CD14-positive monocyte (primary cell): ENCODE measurements at regions not wholly inside any gene's neighbourhood (a gene's known extent, or its start where the extent isn't known, plus 50 kb on each side); places are given as distances from the start of the nearest gene placed in this dataset.

Experiments used
- DNase-seq, 3 donors: peaks; one replicate each; pipeline ENCODE4 v3.0.0-alpha.2; 2011 to 2022
- H2AFZ ChIP-seq: 2 replicates; pipeline ENCODE4 v1.6.0; 2012; ENCODE audit warnings: mild to moderate bottlenecking, low read depth, low read length, inconsistent platforms; ENCODE audit not compliant: insufficient read depth, poor library complexity, severe bottlenecking
- H3K27ac ChIP-seq, 2 donors: 1 replicate in 1 of 2; 2 replicates in 1 of 2; pipeline ENCODE4 v1.5.1; 2012 to 2013; ENCODE audit warnings: low read length in 2 of 2, control low read depth in 1 of 2, inconsistent platforms in 1 of 2, low read depth in 1 of 2, mild to moderate bottlenecking in 1 of 2
- H3K27me3 ChIP-seq, 2 donors: one replicate each; pipeline versions ENCODE4 v1.6.0 to v1.6.1; 2011 to 2013; ENCODE audit warnings: low read length in 2 of 2; ENCODE audit not compliant: control insufficient read depth in 2 of 2, insufficient read depth in 2 of 2
- H3K36me3 ChIP-seq, 2 donors: replicated peaks in 1 of 2; 1 replicate in 1 of 2; 2 replicates in 1 of 2; pipeline versions ENCODE4 v1.5.1 to v1.6.1; 2012 to 2013; ENCODE audit warnings: low read length in 2 of 2, control low read depth in 1 of 2, inconsistent platforms in 1 of 2, mild to moderate bottlenecking in 1 of 2; ENCODE audit not compliant: insufficient read depth in 2 of 2, control insufficient read depth in 1 of 2
- H3K4me1 ChIP-seq, 2 donors: 1 replicate in 1 of 2; 2 replicates in 1 of 2; pipeline versions ENCODE4 v1.5.1 to v1.6.1; 2012 to 2013; ENCODE audit warnings: low read length in 2 of 2, control low read depth in 1 of 2, inconsistent platforms in 1 of 2, mild to moderate bottlenecking in 1 of 2, moderate library complexity in 1 of 2; ENCODE audit not compliant: insufficient read depth in 2 of 2, control insufficient read depth in 1 of 2
- H3K4me2 ChIP-seq: replicated peaks from 2 replicates; pipeline ENCODE3; 2012; ENCODE audit warnings: low read length, moderate library complexity, mild to moderate bottlenecking; ENCODE audit not compliant: poor library complexity, severe bottlenecking; ENCODE audit errors: extremely low read depth
- H3K4me3 ChIP-seq, 3 experiments: fragments of 200-600 bp in 1 of 3; sonication (generic) in 1 of 3; replicated peaks in 1 of 3; 1 replicate in 2 of 3; 2 replicates in 1 of 3; pipeline ENCODE4 v1.5.1; 2011 to 2013; ENCODE audit warnings: low read length in 3 of 3, mild to moderate bottlenecking in 3 of 3, control low read depth in 2 of 3, low read depth in 2 of 3, inconsistent platforms in 1 of 3, moderate library complexity in 1 of 3
- H3K79me2 ChIP-seq: 2 replicates; pipeline ENCODE4 v1.6.0; 2012; ENCODE audit warnings: mild to moderate bottlenecking, control low read depth, inconsistent platforms, low read length, moderate library complexity; ENCODE audit not compliant: insufficient read depth
- H3K9ac ChIP-seq: 2 replicates; pipeline ENCODE4 v1.6.0; 2017; ENCODE audit warnings: low read length, mild to moderate bottlenecking; ENCODE audit not compliant: insufficient read depth, poor library complexity, severe bottlenecking
- H3K9me3 ChIP-seq, 2 donors: replicated peaks in 1 of 2; 1 replicate in 1 of 2; 2 replicates in 1 of 2; pipeline versions ENCODE4 v1.5.1 to v1.6.1; 2012 to 2013; ENCODE audit warnings: low read length in 2 of 2, control low read depth in 1 of 2; ENCODE audit not compliant: control insufficient read depth in 1 of 2, insufficient read depth in 1 of 2
- H4K20me1 ChIP-seq: 2 replicates; pipeline ENCODE4 v1.6.0; 2012; ENCODE audit warnings: mild to moderate bottlenecking, low read length, control low read depth, moderate library complexity; ENCODE audit not compliant: insufficient read depth
- H3K27ac Mint-ChIP-seq, 7 donors: one replicate each; pipeline ENCODE4 v1.8.0; 2020; ENCODE audit warnings: mild to moderate bottlenecking in 7 of 7, mixed read lengths in 7 of 7, moderate library complexity in 6 of 7, inconsistent platforms in 2 of 7
- H3K27me3 Mint-ChIP-seq, 3 donors: one replicate each; pipeline ENCODE4 v1.8.0; 2021 to 2022; ENCODE audit warnings: low read depth in 3 of 3, mild to moderate bottlenecking in 3 of 3, mixed read lengths in 3 of 3, moderate library complexity in 3 of 3, inconsistent platforms in 1 of 3
- H3K36me3 Mint-ChIP-seq, 2 donors: one replicate each; pipeline ENCODE4 v1.8.0; 2020; ENCODE audit warnings: mixed read lengths in 2 of 2, inconsistent platforms in 1 of 2, mild to moderate bottlenecking in 1 of 2
- H3K4me1 Mint-ChIP-seq: one replicate; pipeline ENCODE4 v1.8.0; 2020; ENCODE audit warnings: mild to moderate bottlenecking, mixed read lengths
- H3K4me3 Mint-ChIP-seq, 2 donors: one replicate each; pipeline ENCODE4 v1.8.0; 2020; ENCODE audit warnings: mild to moderate bottlenecking in 2 of 2, mixed read lengths in 2 of 2, moderate library complexity in 1 of 2
- H3K9me3 Mint-ChIP-seq, 7 donors: one replicate each; pipeline ENCODE4 v1.8.0; 2020 to 2022; ENCODE audit warnings: mixed read lengths in 7 of 7, mild to moderate bottlenecking in 6 of 7, moderate library complexity in 6 of 7, inconsistent platforms in 2 of 7
- WGBS: methylation state at CpG from one replicate; pipeline ENCODE4 v1.1.5; 2013; ENCODE audit warnings: missing lambda C conversion rate; ENCODE audit not compliant: insufficient coverage; 5-methylcytosine and 5-hydroxymethylcytosine counted together
- intact Hi-C, 2 donors: fragments of 100-400 bp; cut with micrococcal nuclease; formaldehyde crosslinking; loops; one replicate each; pipeline versions ENCODE4 v1.15.0 to v1.15.1; 2023
- TF ChIP-seq, protein P1 (sequence below): fragments of 200-600 bp; IDR thresholded peaks from one replicate; pipeline ENCODE4 v1.8.0; 2022; ENCODE audit warnings: antibody characterized with exemption, mild to moderate bottlenecking

DNA sequence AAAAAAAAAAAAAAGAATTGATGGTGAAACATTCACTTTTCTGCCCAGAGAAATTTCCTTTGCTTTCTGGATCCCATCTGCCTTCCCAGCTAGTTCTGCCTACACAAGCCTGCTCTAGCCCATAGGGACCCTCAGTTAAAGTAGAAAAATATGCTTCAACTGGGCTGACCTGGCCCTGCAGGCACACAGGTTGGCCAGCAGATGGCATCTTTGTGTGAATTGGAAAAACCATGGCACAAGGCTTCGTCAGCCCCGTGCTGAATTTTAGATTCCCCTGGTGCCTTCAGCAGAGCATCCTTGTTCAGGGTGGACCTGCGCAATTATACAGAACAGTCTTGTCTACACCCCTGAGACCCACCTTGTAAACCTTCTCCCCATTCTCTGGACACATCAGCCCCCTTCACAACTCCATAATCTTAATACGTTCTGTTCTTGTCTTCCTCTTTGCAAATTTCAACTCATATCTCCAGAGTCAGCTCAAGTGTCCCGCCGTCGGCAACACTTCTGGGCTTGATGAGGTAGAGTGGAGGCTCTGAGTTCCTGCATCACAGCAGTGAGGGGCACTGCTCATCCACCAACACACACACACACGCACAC is 114.5 kb downstream of the INSIG2 start:
- H3K4me3 Mint-ChIP-seq, result peak overlapping the region; percentile 0 to 58
- peaks cover 7 to 36% (median 20%) of the 10 kb centered on the region in 3 donors for H3K27me3 Mint-ChIP-seq
- TF ChIP-seq, protein P1, sequence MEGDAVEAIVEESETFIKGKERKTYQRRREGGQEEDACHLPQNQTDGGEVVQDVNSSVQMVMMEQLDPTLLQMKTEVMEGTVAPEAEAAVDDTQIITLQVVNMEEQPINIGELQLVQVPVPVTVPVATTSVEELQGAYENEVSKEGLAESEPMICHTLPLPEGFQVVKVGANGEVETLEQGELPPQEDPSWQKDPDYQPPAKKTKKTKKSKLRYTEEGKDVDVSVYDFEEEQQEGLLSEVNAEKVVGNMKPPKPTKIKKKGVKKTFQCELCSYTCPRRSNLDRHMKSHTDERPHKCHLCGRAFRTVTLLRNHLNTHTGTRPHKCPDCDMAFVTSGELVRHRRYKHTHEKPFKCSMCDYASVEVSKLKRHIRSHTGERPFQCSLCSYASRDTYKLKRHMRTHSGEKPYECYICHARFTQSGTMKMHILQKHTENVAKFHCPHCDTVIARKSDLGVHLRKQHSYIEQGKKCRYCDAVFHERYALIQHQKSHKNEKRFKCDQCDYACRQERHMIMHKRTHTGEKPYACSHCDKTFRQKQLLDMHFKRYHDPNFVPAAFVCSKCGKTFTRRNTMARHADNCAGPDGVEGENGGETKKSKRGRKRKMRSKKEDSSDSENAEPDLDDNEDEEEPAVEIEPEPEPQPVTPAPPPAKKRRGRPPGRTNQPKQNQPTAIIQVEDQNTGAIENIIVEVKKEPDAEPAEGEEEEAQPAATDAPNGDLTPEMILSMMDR, result peak; percentile 83
- Histone ChIP-seq H3K4me2 (no peak overlapping the region), H4K20me1 (no peaks in the 10 kb centered on the region), H3K27ac (no peak overlapping the region), H3K9me3 (no peaks in the 10 kb centered on the region), H3K36me3 (no peaks in the 10 kb centered on the region), H3K4me1 (no peaks in the 10 kb centered on the region), H3K27me3 (peaks cover 4 to 13% of the 10 kb centered on the region in 2 donors), H3K4me3 (no peak overlapping the region), H3K9ac (no peak overlapping the region), H3K79me2 (no peaks in the 10 kb centered on the region), H2AFZ (peak overlapping the region; percentile 14)
- H3K4me1 Mint-ChIP-seq, result peaks cover 4% of the 10 kb centered on the region
- no peak overlapping the region for H3K27ac Mint-ChIP-seq
- peak; percentile 26 to 46 (median 39) for DNase-seq
- no peaks in the 10 kb centered on the region for H3K36me3 Mint-ChIP-seq
- H3K9me3 Mint-ChIP-seq, result peaks cover 0 to 2% (median 0%) of the 10 kb centered on the region in 7 donors
- intact Hi-C loops, result no loop called here
- WGBS, result 24% methylated on average over 4 of the region's 8 CpGs

DNA sequence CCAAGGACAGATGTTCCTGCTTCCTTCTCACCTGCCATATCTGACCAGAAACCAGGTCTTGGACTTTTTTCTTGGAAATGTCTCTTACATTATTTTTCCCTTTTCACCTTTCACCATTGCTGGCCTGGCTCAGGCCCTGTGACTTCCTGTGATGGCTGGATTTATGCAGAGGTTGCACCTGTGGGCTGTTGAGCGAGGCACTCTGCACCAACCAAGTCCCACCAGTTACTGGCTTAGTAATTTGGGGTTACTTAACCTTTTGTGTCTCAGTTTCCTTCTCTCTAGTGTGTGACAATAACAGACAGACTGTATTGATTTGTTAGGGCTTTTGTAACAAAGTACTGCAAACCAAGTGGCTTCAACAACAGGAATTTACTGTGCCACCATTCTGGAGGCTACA is 110.0 kb downstream of the INSIG2 start:
- H3K27ac Mint-ChIP-seq, result no peak overlapping the region

More for the DNA sequence above, 110.0 kb downstream of the INSIG2 start:
- H2AFZ ChIP-seq, result no peak overlapping the region
- H3K9ac ChIP-seq, result no peak overlapping the region
- H3K4me3 ChIP-seq, result no peak overlapping the region
- H4K20me1 ChIP-seq, result no peaks in the 10 kb centered on the region
- no peak for DNase-seq
- H3K4me2 ChIP-seq, result no peak overlapping the region
- H3K4me1 ChIP-seq, result no peaks in the 10 kb centered on the region
- TF ChIP-seq, protein P1, result no peak
- H3K79me2 ChIP-seq, result no peaks in the 10 kb centered on the region
- H3K9me3 Mint-ChIP-seq, result peaks cover 0 to 2% (median 0%) of the 10 kb centered on the region in 7 donors
- no peaks in the 10 kb centered on the region for H3K36me3 Mint-ChIP-seq
- H3K4me3 Mint-ChIP-seq, result no peak overlapping the region
- intact Hi-C loops, result no loop called here
- peaks cover 4% of the 10 kb centered on the region for H3K4me1 Mint-ChIP-seq
- H3K27me3 Mint-ChIP-seq, result peaks cover 11 to 17% (median 14%) of the 10 kb centered on the region in 3 donors
- H3K27me3 ChIP-seq, result peaks cover 0 to under 1% of the 10 kb centered on the region in 2 donors
- H3K9me3 ChIP-seq, result no peaks in the 10 kb centered on the region
- no CpG with 5 or more reads among the region's 1 CpG for WGBS
- no peaks in the 10 kb centered on the region for H3K36me3 ChIP-seq
- H3K27ac ChIP-seq, result no peak overlapping the region
